ENCODE measurements at regions not wholly inside any gene's neighbourhood (a gene's known extent, or its start where the extent isn't known, plus 50 kb on each side); places are given as distances from the start of the nearest gene placed in this dataset.
A peak's percentile ranks its signal among the peaks of the same experiment; 100 is the strongest.
"Not testable (repeated sequence)": the region's sequence is repeated elsewhere in the genome, so short reads cannot be mapped to it uniquely, and the experiment has no call there.

DNA sequence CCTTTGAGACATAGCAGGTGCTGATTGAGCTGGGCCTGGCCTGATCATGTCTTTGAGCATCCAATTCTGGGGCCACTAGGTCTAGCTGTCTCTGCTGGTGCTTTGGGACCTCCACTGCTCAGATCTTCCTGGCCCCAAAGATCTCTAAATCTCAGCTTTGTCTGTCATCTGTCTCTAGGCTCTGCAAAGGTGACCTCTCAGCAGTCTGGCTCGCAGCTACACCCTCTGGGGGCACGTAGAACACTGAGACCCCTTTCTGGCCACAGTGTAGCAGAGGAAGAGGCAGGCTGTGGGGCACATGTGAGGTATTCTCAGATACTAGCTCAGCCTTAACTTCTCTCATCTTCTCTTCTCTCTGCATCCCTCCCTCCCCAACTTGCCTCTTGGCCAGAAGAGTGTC lies 298.1 kb upstream of the PLGLB1 start:
- not testable (repeated sequence) for DNase-seq

- not testable (repeated sequence) for DNase-seq
Measured at GRCh38 chr2:87321201-87321600, 299.6 kb upstream of the PLGLB1 start.

DNA sequence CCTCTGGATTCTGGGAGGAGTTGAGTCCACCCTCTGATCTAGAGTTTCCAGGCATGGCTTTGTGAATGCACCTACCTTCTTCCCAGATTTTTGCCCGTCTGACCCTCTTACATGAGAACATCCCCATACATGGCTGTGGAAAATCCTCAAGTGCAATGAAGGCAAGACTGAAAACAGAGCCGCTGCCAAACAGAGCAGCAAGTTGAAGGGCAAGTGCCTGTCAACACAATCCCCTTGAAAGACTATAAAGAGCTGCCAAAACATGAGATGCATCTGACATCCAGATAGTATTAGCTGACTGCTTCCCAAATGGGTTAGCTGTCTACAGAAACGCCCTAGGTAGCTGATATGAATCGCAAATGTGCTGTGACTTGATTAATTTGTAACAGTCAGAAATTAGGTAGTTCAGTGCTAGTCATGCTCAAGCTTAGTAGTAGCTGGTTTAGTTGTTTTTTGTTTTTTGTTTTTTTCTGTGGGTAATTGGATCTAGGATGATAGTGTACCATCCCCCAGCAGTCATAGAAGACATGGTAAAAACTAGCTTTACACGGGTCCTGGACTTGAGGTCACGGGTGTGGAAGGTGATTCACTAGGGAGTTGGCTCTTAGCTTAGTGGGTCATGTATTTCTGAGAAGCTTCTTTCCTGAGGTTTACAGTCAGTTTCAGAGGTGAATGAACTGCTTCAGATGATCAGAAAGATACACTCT lies 302.8 kb upstream of the PLGLB1 start:
- not testable (repeated sequence) for DNase-seq

- not testable (repeated sequence) for DNase-seq
Measured at GRCh38 chr2:87325042-87325910, 303.6 kb upstream of the PLGLB1 start.

DNA sequence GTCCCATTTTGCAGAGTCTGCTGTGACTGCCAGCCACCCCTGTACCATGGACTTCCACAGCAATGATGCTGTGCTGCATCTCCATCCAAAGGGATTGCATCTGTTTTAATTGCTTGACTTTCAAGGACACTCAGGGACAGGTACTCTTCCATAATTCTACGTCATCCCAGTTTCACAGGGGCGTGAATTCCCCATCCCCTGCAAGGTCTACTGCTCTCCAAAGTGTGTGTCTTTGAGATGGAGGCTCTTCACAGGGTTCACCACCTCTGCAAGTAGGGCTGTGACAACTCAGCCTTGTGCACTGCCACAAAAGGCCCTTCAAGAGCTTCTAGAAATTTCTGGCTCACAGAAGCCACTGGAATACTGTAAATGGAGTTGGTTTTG lies 304.3 kb upstream of the PLGLB1 start:
- not testable (repeated sequence) for DNase-seq

- not testable (repeated sequence) for DNase-seq
Measured at GRCh38 chr2:87326754-87327153, 305.1 kb upstream of the PLGLB1 start.

- not testable (repeated sequence) for DNase-seq
Measured at GRCh38 chr2:87327648-87328371, 306.2 kb upstream of the PLGLB1 start.

GRCh38 chr2:87329529-87329928 lies 307.9 kb upstream of the PLGLB1 start:
- DNase-seq = not testable (repeated sequence)

DNA sequence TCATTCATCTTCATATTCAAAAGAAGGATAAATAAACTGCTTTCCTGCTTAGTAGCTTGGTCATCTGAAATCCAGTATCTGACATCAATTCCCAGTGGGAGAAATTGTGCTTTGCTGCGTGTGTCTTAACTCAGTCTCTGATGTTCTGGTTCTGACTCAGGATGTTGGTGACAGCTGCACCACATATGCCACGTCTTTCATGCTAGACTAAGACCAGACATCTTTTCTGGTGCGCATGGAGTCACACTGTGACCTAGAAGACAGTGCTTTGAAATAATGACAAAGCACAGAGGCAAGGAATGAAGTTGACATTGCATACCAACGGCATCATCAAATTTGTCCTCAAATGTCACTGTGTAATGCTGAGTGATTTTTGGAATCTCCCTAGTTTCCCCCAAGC lies 308.8 kb upstream of the PLGLB1 start:
- not testable (repeated sequence) for DNase-seq

GRCh38 chr2:87331940-87332583 lies 310.4 kb upstream of the PLGLB1 start:
- DNase-seq = not testable (repeated sequence)

DNA sequence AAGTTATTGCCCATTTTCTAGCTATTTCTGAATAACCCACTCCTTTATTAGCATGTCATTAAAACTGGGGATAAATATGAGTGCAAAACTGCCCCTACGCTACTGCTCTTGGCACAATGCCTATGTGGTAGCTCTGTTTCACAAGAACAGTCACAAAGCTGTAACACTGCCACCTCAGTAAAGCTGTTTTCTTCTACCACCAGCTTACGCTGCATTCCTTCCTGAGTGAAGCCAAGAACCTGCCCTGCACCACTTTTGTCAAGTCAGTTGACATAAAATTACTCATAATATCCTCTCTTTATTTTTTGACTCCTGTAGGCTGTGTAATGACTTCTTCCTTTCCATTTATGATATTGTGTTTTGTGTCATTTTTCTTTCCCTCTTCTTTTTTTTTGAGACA lies 313.2 kb upstream of the PLGLB1 start:
- DNase-seq = not testable (repeated sequence)

GRCh38 chr2:87338998-87339397 lies 317.4 kb upstream of the PLGLB1 start:
- DNase-seq = peak; percentile 77

- DNase-seq = peak; percentile 58
Measured at GRCh38 chr2:87341601-87342014, 320.0 kb upstream of the PLGLB1 start.

DNA sequence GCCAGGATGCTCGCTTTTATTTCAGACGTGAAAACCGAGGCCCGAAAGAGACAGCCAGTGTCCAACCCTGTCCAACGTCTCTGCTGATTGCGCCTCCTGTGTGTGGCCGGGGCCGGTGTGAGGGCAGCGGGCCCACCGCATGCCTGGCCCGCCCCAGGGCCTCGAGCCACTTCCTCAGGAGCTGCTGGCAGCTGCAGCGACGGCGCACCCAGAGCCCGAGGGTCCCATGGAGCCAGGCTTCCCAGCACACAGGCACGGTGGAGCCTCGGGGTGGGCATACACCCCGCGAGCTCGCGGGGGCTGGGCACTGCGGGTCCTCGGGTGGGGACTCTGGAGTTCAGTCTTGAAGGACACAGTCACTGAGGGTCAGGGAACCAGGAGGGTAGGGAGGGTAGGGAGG lies 320.5 kb upstream of the PLGLB1 start:
- not testable (repeated sequence) for DNase-seq

GRCh38 chr2:87343347-87343746 lies 321.7 kb upstream of the PLGLB1 start:
- DNase-seq = not testable (repeated sequence)

- not testable (repeated sequence) for DNase-seq
Measured at GRCh38 chr2:87345283-87345682, 323.6 kb upstream of the PLGLB1 start.

DNA sequence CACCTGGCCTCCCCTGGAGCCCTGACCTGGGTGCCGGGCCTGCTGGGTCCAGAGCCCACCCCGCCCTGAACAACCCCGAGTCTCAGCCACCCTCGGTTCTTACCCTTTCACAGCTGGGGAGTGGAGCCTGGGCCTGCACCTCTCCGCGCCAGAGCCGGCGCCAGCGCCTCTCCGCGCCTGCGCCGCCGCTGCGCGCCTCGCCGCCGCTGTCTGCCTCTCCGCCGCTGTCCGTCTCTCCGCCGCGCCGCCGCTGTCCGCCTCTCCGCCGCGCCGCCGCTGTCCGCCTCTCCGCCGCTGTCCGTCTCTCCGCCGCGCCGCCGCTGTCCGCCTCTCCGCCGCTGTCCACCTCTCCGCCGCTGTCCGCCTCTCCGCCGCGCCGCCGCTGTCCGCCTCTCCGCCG lies 326.9 kb upstream of the PLGLB1 start:
- not testable (repeated sequence) for DNase-seq

- not testable (repeated sequence) for DNase-seq
Measured at GRCh38 chr2:87349006-87349405, 327.4 kb upstream of the PLGLB1 start.

GRCh38 chr2:87352178-87352934 lies 330.7 kb upstream of the PLGLB1 start:
- DNase-seq = not testable (repeated sequence)

- not testable (repeated sequence) for DNase-seq
Measured at GRCh38 chr2:87353408-87353807, 331.8 kb upstream of the PLGLB1 start.

- DNase-seq = not testable (repeated sequence)
Measured at GRCh38 chr2:87354102-87354501, 332.5 kb upstream of the PLGLB1 start.

DNA sequence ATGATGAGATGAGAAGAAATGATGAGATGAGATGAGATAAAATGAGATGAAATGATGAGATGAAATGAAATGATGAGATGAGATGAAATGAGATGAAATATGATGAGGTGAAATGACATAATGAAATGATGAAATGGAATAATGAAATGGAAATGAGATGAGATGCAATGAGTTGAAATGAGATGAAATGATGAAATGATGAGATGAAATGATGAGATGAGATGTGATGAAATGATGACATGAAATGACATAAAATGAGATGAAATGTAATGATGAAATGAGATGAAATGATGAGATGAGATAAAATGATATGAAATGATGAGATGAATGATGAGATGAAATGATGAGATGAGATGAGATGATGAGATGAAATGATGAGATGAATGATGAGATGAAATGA lies 338.6 kb upstream of the PLGLB1 start:
- DNase-seq = not testable (repeated sequence)

All from fibroblast of skin of right quadriceps (primary cell).